ENCODE measurements at regions not wholly inside any gene's neighbourhood (a gene's known extent, or its start where the extent isn't known, plus 50 kb on each side); places are given as distances from the start of the nearest gene placed in this dataset.

DNA sequence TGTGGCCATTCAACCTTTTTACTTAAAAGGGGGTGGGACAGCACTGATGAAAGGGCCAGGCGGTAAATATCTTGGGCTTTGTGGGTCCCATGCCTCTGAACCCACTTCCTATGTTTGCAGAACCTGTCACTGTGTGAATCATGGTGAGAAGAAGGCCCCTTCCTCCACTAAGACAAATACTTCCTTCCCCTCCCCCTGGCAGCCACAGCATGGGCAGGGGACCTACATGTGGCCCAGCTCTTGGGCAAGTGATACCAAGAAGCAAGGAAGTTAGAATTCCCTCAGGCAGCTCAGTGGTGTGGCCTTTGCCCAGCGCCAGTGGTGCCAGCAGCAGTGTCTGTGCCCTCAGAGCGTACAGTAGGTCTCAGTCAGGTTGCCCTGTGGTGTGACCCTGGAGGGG lies 168.6 kb downstream of the TRIM33 start:
- no peak for DNase-seq (ENCODE audit: low spot score)

GRCh38 chr1:114341856-114342255 lies 169.1 kb downstream of the TRIM33 start:
- DNase-seq (ENCODE audit: low spot score): no peak

GRCh38 chr1:114341299-114341698 lies 169.7 kb downstream of the TRIM33 start:
- DNase-seq (ENCODE audit: low spot score): no peak

GRCh38 chr1:114340892-114341291 lies 170.1 kb downstream of the TRIM33 start:
- no peak for DNase-seq (ENCODE audit: low spot score)

GRCh38 chr1:114339379-114339778 lies 171.6 kb downstream of the TRIM33 start:
- DNase-seq (ENCODE audit: low spot score): no peak

DNA sequence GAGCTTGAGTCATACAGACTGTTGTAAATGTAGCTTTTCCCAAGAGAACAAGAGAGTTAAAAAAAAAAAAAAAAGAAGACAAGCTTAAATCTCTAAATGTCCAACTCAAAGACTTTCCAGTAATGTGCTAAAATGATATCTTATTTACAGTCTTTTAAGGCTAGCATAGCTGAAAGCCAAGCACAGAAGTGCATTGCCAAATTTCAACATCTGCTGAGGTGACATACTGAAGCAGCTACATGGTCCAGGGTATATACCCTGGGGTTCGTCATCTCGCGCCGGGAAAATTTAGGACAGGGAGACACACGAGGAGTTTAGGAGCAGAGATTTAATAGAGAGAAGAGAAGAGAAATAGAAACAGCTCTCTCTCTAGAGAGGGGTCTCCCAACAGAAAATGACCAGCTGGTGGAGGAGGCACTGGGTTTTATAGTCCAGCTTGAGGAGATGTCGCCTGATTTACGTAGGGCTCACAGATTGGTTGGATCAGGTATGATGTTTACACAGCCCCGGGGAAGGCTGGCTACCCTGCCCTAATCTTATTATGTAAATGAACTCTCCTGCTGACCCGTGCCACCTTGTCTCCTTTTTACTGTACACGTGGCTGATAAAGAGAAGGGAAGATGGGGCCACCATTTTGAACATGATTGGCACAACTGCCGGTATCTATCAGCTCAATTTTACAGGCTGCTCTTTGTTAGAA lies 172.7 kb downstream of the TRIM33 start:
- no peak for DNase-seq (ENCODE audit: low spot score)

GRCh38 chr1:114337417-114337816 lies 173.6 kb downstream of the TRIM33 start:
- no peak for DNase-seq (ENCODE audit: low spot score)

- DNase-seq (ENCODE audit: low spot score): no peak
These were observed 174.6 kb downstream of the TRIM33 start for GRCh38 chr1:114336360-114336759.

DNA sequence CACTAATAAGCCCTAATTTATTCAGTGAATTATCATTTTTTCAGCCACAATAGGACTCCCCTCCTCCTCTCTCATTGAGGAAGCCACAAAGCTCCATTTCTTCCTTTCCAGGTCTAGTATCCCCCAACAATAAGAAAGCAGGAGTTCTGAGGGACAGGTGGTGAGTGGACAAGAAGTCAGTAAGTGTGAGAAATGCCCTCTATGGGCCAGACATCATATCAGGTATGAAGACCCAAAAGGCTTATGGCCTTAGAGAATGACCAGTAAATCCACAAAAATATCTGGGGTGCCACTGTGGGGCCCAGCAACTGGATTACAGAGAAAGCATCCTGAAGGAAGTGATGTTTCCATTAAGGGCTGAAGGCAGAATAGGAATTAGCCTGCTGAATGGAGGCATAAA lies 175.7 kb downstream of the TRIM33 start:
- no peak for DNase-seq (ENCODE audit: low spot score)

DNA sequence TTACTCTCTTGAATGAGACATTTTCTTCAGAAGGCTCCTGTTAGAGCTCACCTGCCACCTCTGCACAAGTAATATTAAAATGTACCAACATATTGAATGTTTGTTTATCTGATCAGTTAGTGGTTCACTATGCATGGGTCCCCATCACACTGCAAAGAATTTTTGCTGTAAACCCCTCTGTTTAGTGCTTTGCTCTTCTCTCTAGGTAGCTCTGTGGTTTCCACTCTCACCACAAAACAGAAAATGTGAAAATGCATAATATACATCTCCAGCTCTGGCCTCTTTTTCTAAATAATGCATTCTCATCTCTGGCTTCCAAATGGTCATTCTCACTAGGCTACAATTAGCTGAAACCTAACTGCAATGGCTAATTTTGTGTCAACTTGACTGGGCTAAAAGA lies 176.7 kb downstream of the TRIM33 start:
- DNase-seq (ENCODE audit: low spot score): no peak

DNA sequence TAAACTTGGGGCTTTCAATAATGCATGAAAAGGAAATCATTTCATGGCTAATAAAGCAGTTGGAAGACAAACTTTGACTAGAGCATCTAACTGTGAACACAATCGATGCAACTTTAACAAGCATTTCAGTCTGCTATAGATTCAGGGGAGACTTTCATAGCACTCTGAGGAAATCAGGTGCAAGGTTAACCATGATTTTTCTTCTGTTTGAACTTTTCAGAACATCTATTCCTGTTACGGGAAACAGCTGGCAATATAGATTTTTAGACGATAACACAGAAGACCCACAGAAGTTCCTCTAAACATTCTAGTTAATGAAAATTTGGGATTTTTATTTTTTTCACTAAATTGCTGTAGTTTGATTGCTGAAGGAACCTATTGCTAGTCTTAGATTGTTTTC lies 177.3 kb downstream of the TRIM33 start:
- DNase-seq (ENCODE audit: low spot score): no peak

DNA sequence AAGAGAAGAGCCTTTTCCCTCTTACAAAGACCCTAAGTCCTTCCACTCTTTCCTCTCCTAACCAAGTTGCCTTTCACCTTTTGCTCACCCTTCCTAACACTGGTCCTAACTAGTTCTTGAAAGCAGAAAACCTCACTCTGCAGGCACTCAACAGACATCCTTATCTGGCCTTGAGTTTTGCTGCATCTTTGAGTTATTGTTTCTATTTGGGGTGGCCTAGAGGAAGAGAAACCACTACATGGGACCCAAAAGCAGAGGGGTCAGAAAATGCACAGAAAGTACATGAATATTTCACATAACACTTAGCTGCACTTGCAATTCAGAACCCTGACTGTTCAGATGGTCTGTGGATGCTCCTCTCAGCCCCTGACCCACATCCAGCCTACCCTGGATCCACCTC lies 178.3 kb upstream of the SYT6 start:
- DNase-seq (ENCODE audit: low spot score): no peak

GRCh38 chr1:114330451-114330983 lies 176.8 kb upstream of the SYT6 start:
- DNase-seq (ENCODE audit: low spot score): no peak

- DNase-seq (ENCODE audit: low spot score): no peak
These were observed 174.8 kb upstream of the SYT6 start for GRCh38 chr1:114328361-114328904.

GRCh38 chr1:114324662-114324965 lies 170.9 kb upstream of the SYT6 start:
- no peak for DNase-seq (ENCODE audit: low spot score)

- no peak for DNase-seq (ENCODE audit: low spot score)
These were observed 170.4 kb upstream of the SYT6 start for GRCh38 chr1:114323959-114324661.

GRCh38 chr1:114322734-114323133 lies 169.1 kb upstream of the SYT6 start:
- no peak for DNase-seq (ENCODE audit: low spot score)

GRCh38 chr1:114322207-114322606 lies 168.5 kb upstream of the SYT6 start:
- DNase-seq (ENCODE audit: low spot score): no peak

- peak; percentile 86 for DNase-seq (ENCODE audit: low spot score)
These were observed 166.9 kb upstream of the SYT6 start for GRCh38 chr1:114320586-114320985.

GRCh38 chr1:114319418-114319817 lies 165.7 kb upstream of the SYT6 start:
- DNase-seq (ENCODE audit: low spot score): peak; percentile 61

GRCh38 chr1:114318961-114319360 lies 165.3 kb upstream of the SYT6 start:
- no peak for DNase-seq (ENCODE audit: low spot score)

DNA sequence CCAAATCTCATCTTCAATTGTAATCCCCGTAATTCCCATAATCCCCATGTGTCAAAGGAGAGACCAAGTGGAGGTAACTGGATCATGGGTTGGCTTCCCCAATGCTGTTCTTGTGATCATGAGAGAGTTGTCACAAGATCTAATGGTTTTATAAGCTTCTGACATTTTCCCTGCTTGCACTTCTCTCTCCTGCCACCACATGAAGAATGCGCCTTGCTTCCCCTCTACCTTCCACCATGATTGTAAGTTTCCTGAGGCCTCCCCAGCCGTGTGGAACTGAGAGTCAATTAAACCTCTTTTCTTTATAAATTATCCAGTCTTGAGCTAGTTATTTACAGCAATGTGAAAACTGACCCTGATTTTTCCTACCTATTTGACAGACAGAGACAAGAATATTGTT lies 162.5 kb upstream of the SYT6 start:
- DNase-seq (ENCODE audit: low spot score): no peak

DNA sequence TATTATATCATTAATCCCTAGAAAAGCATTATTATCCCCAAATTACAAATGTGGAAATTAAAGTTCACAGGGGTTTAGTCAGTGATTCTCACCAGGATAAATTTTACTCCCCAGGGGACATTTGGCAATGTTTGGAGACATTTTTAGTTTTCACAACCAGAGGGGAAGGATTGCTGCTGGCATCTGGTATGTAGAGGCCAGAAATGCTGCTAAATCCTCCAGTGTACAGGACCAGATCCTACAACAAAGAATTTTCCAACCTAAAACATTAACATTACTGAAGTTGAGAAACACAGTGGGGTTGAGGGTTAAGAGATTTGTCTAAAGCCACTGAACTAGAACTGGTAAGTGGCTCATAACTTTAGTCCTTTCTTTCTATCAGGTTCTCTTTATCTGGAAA lies 162.0 kb upstream of the SYT6 start:
- DNase-seq (ENCODE audit: low spot score): peak; percentile 50

- DNase-seq (ENCODE audit: low spot score): no peak
These were observed 160.9 kb upstream of the SYT6 start for GRCh38 chr1:114314576-114314975.
